ENCODE measurements at regions not wholly inside any gene's neighbourhood (a gene's known extent, or its start where the extent isn't known, plus 50 kb on each side); places are given as distances from the start of the nearest gene placed in this dataset.

DNA sequence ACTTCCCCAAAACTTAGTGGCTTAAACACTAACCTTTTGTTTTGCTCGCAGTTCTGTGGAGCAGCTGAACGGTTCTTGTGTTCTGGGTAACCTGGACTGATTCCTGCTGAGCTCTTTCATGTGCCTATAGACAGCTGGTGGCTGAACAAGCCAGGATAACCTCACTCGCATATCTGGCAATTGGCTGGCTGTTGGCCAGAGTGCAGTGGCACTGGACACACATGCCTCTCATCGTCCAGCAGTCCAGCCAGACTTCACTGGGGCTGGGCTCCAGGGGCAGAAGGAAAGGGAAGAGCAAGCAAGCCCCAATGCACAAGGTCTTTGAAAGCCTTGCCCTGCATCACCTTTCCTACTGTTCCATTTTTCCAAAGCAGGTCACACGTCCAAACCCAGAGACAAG, 53.6 kb upstream of the GATA2 start:
- TF ChIP-seq, protein P1, sequence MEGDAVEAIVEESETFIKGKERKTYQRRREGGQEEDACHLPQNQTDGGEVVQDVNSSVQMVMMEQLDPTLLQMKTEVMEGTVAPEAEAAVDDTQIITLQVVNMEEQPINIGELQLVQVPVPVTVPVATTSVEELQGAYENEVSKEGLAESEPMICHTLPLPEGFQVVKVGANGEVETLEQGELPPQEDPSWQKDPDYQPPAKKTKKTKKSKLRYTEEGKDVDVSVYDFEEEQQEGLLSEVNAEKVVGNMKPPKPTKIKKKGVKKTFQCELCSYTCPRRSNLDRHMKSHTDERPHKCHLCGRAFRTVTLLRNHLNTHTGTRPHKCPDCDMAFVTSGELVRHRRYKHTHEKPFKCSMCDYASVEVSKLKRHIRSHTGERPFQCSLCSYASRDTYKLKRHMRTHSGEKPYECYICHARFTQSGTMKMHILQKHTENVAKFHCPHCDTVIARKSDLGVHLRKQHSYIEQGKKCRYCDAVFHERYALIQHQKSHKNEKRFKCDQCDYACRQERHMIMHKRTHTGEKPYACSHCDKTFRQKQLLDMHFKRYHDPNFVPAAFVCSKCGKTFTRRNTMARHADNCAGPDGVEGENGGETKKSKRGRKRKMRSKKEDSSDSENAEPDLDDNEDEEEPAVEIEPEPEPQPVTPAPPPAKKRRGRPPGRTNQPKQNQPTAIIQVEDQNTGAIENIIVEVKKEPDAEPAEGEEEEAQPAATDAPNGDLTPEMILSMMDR (IDR thresholded peaks at IDR 0.05) = no peak
- TF ChIP-seq EZH2 (IDR thresholded peaks at IDR 0.05; ENCODE audit: borderline replicate concordance, insufficient read depth, low read depth, low read length, poor library complexity, severe bottlenecking) = no peak
